Amniotic stem cell (primary cell): ENCODE measurements at regions not wholly inside any gene's neighbourhood (a gene's known extent, or its start where the extent isn't known, plus 50 kb on each side); places are given as distances from the start of the nearest gene placed in this dataset.

Source experiments
- DNase-seq: peaks from one replicate; lab custom pipeline; 2025; lab: John Stamatoyannopoulos, UW

- no peak for DNase-seq
Observed at GRCh38 chr11:70521475-70522308, 123.4 kb downstream of the CTTN start.

GRCh38 chr11:70522309-70522592 is 123.9 kb downstream of the CTTN start:
- no peak for DNase-seq

GRCh38 chr11:70522593-70523311 is 124.4 kb downstream of the CTTN start:
- DNase-seq: no peak

DNA sequence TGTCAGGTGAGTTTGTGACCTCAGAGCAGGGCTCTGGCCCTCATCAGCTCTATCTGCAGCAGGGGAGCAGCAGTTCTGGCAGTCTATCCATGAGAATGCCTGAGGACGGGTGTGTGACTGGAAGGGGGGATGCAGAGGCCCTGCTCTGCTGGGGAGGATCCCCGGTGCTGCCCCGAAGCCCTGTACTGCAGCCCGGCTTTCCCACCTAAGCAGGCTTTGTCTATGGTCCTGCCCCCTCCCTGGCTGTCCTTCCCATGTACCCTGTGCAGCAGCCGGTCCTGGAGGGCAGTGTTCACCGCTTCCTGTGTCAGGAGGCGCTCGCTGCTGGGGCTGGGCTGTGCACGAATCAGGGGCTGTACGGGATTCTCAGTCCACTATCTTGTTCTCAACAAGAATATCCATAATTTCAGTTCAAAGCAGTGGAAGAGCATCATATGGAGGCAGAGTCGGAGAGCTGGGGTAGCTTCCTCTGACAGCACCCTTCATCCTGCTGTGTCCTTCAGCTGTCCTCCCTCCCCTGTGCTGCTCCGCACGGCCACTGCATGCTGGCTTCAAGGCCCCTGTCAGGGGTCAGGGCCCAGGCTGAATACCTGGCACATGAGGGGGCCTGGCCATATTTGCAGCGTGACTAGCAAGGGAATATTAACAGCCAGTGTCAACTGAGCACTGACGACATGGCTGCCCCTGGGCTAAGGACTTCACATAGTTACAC is 125.2 kb downstream of the CTTN start:
- DNase-seq: no peak

GRCh38 chr11:70524096-70524922 is 126.0 kb downstream of the CTTN start:
- no peak for DNase-seq

- no peak for DNase-seq
Observed at GRCh38 chr11:70525006-70525405, 126.7 kb downstream of the CTTN start.

DNA sequence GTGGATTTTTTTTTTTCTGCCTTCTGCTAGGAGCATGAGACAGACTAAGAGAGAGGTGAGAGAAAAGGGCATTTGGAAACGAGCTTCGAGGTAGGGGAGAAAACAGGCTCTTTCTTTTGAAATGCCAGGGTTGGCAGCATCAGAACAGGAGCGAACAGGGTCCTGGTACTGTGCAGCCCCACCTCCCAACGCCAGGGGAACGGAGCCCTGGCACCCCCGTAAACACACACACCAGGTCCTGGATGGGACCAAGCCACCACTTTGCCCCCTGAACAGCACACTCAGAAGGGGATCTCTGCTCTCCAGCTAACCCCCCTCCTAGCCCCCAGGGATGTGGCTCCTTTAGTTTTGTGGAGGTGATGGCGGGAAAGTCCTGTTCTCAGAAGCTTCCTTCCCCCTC is 127.1 kb downstream of the CTTN start:
- no peak for DNase-seq

DNA sequence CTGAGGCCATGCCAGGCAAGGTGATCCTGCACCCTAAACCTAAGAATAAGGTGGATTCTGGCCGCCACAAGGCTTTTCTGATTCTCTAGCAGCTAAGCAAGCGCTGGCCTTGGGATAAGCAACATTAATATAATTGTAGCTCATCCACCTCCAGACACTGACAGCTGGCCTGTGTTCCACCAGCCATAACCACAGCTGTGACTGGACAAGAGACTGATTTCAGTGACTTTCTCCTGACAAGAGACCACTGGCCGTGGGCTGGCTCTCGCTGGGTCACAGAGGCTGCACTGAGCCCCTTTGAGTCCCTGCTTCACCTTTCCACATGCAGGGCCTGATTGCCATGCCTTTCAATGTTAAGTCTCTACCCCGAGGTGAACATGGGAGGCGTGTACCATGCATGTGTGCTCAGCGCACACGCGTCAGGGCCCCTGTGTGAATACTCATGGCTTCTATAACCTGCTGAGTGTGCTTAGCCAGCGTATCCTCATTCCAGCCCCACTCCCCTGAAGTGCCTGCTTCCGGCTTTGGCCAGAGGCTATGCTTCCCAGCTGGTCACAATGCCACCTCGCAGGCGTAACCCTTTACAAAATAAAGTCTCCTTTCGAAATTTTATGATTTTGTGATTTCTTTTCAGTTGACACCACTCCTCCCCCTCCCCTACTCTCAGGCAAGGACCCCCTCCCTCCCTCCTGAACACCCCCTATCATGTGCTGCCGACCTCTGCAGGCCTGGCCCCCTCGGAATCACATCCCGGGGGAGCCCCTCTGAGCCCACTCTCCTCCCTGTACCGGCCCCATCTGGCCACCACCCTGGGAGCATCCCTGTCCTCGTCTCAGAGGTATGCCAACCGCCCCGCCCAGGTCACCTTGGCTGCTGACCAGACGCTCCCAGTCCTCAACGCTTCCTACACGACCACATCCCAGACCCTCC is 128.1 kb downstream of the CTTN start:
- DNase-seq: no peak

- DNase-seq: no peak
Observed at GRCh38 chr11:70527046-70527395, 128.7 kb downstream of the CTTN start.

DNA sequence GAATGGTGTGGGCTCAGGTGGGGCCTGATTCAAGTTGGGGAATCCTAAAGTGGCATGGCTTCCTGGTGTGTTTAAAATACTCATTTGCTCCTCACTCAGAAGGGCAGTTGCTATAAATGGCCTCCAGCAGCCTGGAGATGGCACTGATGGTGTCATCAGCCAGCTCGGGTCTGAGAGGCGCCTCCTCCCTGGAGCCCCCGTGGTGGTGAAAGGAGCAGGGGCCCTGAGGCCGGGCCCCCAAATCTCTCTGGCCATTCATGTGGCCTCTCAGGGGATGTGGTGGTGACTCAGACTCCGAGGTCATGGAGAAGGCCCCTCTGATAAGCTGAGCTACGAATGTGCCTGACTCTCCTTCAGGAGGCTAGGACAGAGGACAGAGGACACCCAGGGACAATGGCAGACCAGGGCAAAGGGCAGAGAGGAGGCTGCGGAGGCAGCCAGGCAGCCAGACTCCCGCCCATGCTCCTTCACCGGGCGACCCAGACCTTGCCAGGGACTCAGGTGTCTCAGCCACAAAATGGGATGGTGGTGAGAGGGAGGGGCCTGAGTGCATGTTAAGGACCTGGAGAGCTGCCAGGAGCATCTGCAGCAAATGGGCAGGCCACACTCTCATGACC is 129.2 kb downstream of the CTTN start:
- DNase-seq: no peak

DNA sequence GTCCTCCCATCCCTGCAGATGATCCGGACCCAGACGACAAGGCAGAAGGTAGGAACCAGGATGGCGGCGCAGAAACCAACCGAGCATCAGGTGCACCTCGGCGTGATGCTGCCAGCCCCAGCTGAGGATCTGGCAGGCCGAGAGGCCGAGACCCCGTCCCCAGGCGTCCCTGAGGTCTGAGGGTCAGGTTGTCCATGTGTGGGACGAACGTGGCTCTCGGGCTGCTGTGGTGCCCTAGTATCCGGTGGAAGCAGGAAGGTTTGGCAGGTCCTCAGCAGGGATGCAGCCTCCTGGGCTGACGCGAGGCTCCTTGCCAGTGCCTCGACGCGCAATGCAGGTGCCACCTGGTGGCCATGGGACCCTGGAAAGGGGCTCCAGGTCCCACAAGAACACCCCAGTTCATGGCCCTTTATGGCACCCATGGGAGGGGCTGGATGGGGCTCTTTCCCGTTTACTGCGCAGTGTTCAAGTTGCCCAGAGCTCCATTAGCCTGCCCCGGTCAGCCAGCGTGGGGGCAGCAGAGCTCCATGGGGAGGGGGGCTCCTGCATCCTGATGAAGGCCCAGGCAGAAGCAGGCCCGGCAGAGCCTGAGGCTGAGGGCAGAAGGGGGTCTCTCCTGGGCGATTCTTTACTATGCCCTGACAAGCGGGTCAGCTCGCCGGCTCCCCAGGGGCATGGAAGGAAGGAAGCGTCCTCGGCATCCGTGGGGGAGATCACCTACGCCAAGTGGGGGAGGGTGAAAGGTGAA is 129.9 kb downstream of the CTTN start:
- no peak for DNase-seq

- no peak for DNase-seq
Observed at GRCh38 chr11:70528794-70529580, 130.7 kb downstream of the CTTN start.

GRCh38 chr11:70530010-70530409 is 131.7 kb downstream of the CTTN start:
- no peak for DNase-seq

GRCh38 chr11:70530629-70531185 is 132.4 kb downstream of the CTTN start:
- no peak for DNase-seq

DNA sequence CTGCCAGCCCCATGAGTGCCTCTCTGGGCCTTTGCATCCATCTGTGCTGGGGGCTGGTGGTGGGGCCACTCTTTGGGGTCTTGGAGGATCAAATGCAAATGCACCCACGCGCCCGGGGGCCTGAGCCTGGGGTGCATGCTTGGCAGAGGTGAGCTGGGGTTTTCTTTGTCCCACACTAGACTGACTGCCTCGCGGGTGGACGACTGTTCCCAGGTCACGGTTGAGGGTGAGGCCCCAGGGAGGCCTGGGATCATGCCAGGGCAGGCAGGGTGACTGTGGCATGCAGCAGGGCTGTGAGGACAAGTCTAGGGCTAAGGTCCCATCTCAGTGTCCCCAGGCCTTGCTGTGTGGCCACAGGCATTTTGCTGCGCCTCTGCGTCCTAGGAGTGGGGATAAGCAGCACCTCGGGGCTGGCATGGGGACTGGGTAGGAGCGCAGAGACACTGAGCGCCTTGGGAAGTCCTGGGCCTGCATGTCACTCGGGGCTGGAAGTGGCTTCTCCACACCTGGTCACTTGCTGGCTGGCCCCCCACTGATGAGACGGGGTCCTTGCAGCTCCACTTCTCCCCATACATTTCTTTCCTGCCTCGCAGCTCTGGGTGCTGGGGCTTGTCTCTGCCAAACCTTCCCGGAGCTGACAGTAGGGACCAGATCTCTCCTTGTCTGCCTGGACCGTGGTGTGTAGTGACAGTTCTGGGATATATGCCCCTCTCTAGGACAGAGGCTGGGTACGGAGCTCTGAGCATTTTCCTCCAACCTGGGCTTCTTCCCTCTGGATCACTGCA is 133.1 kb downstream of the CTTN start:
- no peak for DNase-seq

GRCh38 chr11:70532066-70532440 is 133.7 kb downstream of the CTTN start:
- no peak for DNase-seq

DNA sequence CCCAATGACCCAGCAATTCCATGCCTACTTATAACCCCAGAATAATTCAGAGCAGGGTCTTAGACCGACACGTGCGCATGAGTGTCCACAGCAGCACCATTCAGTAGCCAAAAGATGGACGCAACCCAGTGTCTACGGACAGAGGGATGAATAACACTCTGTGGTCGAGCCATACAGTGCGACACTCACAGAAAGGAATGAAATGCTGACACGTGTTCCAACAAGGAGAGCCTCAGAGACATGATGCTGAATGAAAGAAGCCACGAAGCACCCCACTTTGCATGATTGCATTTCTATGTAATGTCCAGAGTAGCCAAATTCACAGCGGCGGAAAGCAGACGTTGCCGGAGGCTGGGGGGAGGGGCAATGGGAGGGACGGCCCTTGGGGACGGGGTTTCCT is 134.4 kb downstream of the CTTN start:
- no peak for DNase-seq
